ENCODE measurements at regions not wholly inside any gene's neighbourhood (a gene's known extent, or its start where the extent isn't known, plus 50 kb on each side); places are given as distances from the start of the nearest gene placed in this dataset.

DNA sequence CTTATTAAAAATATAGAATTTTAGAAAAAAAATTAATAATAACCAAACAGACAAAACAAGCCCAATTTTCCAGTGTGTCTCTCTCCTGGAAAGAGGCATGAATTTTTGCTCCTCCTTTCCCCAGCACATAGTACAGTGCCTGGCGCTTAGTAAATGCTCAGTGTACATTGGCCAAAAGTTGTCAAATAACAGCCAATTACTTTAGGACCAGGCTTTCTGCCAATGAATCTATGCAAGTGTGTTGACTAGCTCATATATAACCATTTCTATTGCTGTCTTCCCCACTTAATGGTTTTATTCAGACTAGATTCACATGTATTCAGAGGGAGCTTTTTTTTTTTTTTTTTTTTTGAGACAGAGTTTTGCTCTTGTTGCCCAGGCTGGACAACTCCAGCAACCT, 120.1 kb upstream of the CD180 start:
- no peaks in the 10 kb centered on the region for H3K27me3 ChIP-seq (ENCODE audit: low read length)
- H3K79me2 ChIP-seq (ENCODE audit: insufficient read depth, low read length) = no peaks in the 10 kb centered on the region
- H3K9ac ChIP-seq (ENCODE audit: low read length) = no peak overlapping the region
- no peaks in the 10 kb centered on the region for H3K9me3 ChIP-seq (ENCODE audit: insufficient read depth, low read length)
- H3K4me3 ChIP-seq (ENCODE audit: insufficient read depth, low read length, poor library complexity, severe bottlenecking) = no peak overlapping the region
- TF ChIP-seq, protein P1, sequence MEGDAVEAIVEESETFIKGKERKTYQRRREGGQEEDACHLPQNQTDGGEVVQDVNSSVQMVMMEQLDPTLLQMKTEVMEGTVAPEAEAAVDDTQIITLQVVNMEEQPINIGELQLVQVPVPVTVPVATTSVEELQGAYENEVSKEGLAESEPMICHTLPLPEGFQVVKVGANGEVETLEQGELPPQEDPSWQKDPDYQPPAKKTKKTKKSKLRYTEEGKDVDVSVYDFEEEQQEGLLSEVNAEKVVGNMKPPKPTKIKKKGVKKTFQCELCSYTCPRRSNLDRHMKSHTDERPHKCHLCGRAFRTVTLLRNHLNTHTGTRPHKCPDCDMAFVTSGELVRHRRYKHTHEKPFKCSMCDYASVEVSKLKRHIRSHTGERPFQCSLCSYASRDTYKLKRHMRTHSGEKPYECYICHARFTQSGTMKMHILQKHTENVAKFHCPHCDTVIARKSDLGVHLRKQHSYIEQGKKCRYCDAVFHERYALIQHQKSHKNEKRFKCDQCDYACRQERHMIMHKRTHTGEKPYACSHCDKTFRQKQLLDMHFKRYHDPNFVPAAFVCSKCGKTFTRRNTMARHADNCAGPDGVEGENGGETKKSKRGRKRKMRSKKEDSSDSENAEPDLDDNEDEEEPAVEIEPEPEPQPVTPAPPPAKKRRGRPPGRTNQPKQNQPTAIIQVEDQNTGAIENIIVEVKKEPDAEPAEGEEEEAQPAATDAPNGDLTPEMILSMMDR (IDR thresholded peaks at IDR 0.05; ENCODE audit: insufficient read depth, low read length, poor library complexity, severe bottlenecking) = no peak
- no peak for TF ChIP-seq EZH2phosphoT487 (conservative IDR thresholded peaks at IDR 0.05; ENCODE audit: low read length)
- no peaks in the 10 kb centered on the region for H4K20me1 ChIP-seq (ENCODE audit: low read depth, low read length)
- no peak overlapping the region for H3K4me2 ChIP-seq (ENCODE audit: low read depth, low read length, poor library complexity, severe bottlenecking)
- H3K36me3 ChIP-seq (ENCODE audit: low read length) = no peaks in the 10 kb centered on the region
- no peaks in the 10 kb centered on the region for H3K9me2 ChIP-seq (replicated peaks; ENCODE audit: insufficient read depth, low read length)
- no peak overlapping the region for H2AFZ ChIP-seq (ENCODE audit: low read depth, low read length, severe bottlenecking)
- no peak overlapping the region for H3K27ac ChIP-seq (ENCODE audit: low read depth, low read length)
- no peaks in the 10 kb centered on the region for H3F3A ChIP-seq (ENCODE audit: insufficient read depth)

DNA sequence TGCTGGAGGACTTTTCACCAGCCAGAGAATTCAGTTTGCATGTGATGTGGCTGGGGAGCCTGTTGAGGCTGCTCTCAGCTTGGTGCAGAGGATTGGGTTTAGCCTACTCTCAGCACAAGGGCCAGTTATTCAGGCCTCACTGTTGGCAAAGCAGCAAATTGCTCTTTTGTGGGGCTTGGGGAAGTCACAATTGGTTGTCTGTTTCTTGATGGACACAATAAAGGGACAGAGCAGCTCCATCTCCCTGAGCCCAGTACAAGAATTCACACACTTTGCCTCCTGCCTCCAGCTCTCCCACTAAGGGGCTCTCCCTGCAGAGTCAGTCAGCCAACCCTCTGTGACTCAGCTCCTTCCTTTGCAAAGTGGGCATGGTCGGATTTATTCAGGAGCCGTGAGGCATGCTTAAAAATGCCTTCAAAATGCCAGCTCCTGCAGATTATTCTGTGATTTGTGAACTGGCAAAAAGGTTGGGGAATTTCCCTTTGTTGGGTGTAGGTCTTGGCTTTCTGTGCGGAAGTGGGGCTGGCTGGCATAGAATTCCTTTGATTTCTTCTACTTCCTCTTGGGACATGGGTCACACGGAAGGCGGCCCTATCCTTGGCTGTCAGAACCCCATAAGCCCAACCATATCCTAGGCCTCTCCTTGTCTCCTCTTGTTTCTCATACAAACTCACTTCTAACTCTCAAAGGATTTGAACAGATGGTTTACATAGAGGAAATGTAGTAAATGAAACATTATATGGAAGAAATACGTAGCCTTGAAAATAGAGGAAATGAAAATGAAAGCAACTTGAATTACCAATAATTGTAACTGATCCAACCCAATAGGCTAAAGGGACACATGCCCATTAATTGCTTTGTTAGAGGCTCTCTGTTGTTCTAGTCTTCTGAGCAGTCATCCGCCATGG, 118.7 kb upstream of the CD180 start:
- TF ChIP-seq EZH2phosphoT487 (conservative IDR thresholded peaks at IDR 0.05; ENCODE audit: low read length) = no peak
- TF ChIP-seq, protein P1 (IDR thresholded peaks at IDR 0.05; ENCODE audit: insufficient read depth, low read length, poor library complexity, severe bottlenecking) = no peak
- no peak overlapping the region for H3K27ac ChIP-seq (ENCODE audit: low read depth, low read length)
- no peaks in the 10 kb centered on the region for H4K20me1 ChIP-seq (ENCODE audit: low read depth, low read length)
- no peaks in the 10 kb centered on the region for H3F3A ChIP-seq (ENCODE audit: insufficient read depth)
- no peaks in the 10 kb centered on the region for H3K79me2 ChIP-seq (ENCODE audit: insufficient read depth, low read length)
- H3K27me3 ChIP-seq (ENCODE audit: low read length) = no peaks in the 10 kb centered on the region
- no peak overlapping the region for H2AFZ ChIP-seq (ENCODE audit: low read depth, low read length, severe bottlenecking)
- no peak overlapping the region for H3K4me2 ChIP-seq (ENCODE audit: low read depth, low read length, poor library complexity, severe bottlenecking)
- no peak overlapping the region for H3K4me3 ChIP-seq (ENCODE audit: insufficient read depth, low read length, poor library complexity, severe bottlenecking)
- H3K9me3 ChIP-seq (ENCODE audit: insufficient read depth, low read length) = no peaks in the 10 kb centered on the region
- H3K9me2 ChIP-seq (replicated peaks; ENCODE audit: insufficient read depth, low read length) = no peaks in the 10 kb centered on the region
- H3K36me3 ChIP-seq (ENCODE audit: low read length) = no peaks in the 10 kb centered on the region
- no peak overlapping the region for H3K9ac ChIP-seq (ENCODE audit: low read length)

DNA sequence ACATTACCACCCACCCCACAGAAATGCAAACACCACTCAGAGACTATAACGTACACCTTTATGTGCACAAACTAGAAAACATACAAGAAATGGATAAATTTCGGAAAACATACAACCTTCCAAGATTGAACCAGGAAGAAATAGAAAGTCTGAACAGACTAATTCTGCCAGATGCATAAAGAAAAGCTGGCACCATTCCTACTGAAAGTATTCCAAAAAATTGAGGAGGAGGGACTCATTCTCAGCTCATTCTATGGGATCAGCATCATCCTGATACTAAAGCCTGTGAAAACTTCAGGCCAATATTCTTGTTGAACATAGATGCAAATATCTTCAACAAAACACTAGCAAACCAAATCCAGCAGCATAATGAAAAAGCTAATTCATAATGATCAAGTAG, 115.1 kb upstream of the CD180 start:
- H3K27me3 ChIP-seq (ENCODE audit: low read length) = no peaks in the 10 kb centered on the region
- no peaks in the 10 kb centered on the region for H3K9me3 ChIP-seq (ENCODE audit: insufficient read depth, low read length)
- no peak overlapping the region for H3K4me2 ChIP-seq (ENCODE audit: low read depth, low read length, poor library complexity, severe bottlenecking)
- no peaks in the 10 kb centered on the region for H3F3A ChIP-seq (ENCODE audit: insufficient read depth)
- H3K9ac ChIP-seq (ENCODE audit: low read length) = no peak overlapping the region
- no peaks in the 10 kb centered on the region for H3K36me3 ChIP-seq (ENCODE audit: low read length)
- no peaks in the 10 kb centered on the region for H3K79me2 ChIP-seq (ENCODE audit: insufficient read depth, low read length)
- TF ChIP-seq, protein P1 (IDR thresholded peaks at IDR 0.05; ENCODE audit: insufficient read depth, low read length, poor library complexity, severe bottlenecking) = no peak
- TF ChIP-seq EZH2phosphoT487 (conservative IDR thresholded peaks at IDR 0.05; ENCODE audit: low read length) = no peak
- no peak overlapping the region for H3K27ac ChIP-seq (ENCODE audit: low read depth, low read length)
- no peak overlapping the region for H3K4me3 ChIP-seq (ENCODE audit: insufficient read depth, low read length, poor library complexity, severe bottlenecking)
- no peaks in the 10 kb centered on the region for H4K20me1 ChIP-seq (ENCODE audit: low read depth, low read length)
- H3K9me2 ChIP-seq (replicated peaks; ENCODE audit: insufficient read depth, low read length) = no peaks in the 10 kb centered on the region
- no peak overlapping the region for H2AFZ ChIP-seq (ENCODE audit: low read depth, low read length, severe bottlenecking)
